Psoas muscle (tissue), 7 donors: ENCODE measurements at regions not wholly inside any gene's neighbourhood (a gene's known extent, or its start where the extent isn't known, plus 50 kb on each side); places are given as distances from the start of the nearest gene placed in this dataset.

ENCODE experiments used
- ATAC-seq, 4 donors: fragments of 200-7000 bp; cut with Tn5 transposase; one replicate each; pipeline ENCODE4 v1.9.1; 2020; ENCODE audit warnings: moderate library complexity in 3 of 4, mild to moderate bottlenecking in 2 of 4
- DNase-seq, 2 donors: peaks; one replicate each; pipeline ENCODE4 v3.0.0-alpha.2; 2020
- H3K27ac ChIP-seq: fragments of 200-600 bp; one replicate; pipeline ENCODE4 v1.8.0; 2022
- H3K27me3 ChIP-seq, 3 donors: fragments of 200-600 bp in 1 of 3; one replicate each; pipeline versions ENCODE4 v1.6.1 to v1.8.0; 2013 to 2022; ENCODE audit warnings: low read length in 2 of 3, mild to moderate bottlenecking in 2 of 3, moderate library complexity in 1 of 3; ENCODE audit not compliant: insufficient read depth in 3 of 3
- H3K36me3 ChIP-seq, 2 donors: fragments of 200-600 bp in 1 of 2; one replicate each; pipeline versions ENCODE4 v1.6.1 to v1.8.0; 2013 to 2022; ENCODE audit warnings: low read depth in 1 of 2, mild to moderate bottlenecking in 1 of 2, moderate library complexity in 1 of 2; ENCODE audit not compliant: insufficient read depth in 1 of 2
- H3K4me1 ChIP-seq: fragments of 200-600 bp; one replicate; pipeline ENCODE4 v1.8.0; 2022
- H3K4me3 ChIP-seq: fragments of 200-600 bp; one replicate; pipeline ENCODE4 v1.8.0; 2022; ENCODE audit warnings: mild to moderate bottlenecking
- H3K9me3 ChIP-seq: fragments of 200-600 bp; one replicate; pipeline ENCODE4 v1.8.0; 2022
- WGBS, 3 donors: extraction: QIAGEN DNeasy Blood & Tissue Kit; methylation state at CpG; one replicate each; pipeline versions ENCODE4 v1.1.6 to v1.1.7; 2013; 5-methylcytosine and 5-hydroxymethylcytosine counted together
- intact Hi-C, 2 donors: fragments of 100-400 bp; cut with DNase I; formaldehyde crosslinking; loops; one replicate each; pipeline versions ENCODE4 v1.11.0 to v1.14.2; 2022
- TF ChIP-seq, protein P1 (sequence below): fragments of 200-600 bp; IDR thresholded peaks from one replicate; pipeline ENCODE4 v1.8.0; 2022; ENCODE audit warnings: antibody characterized with exemption
- donor health status: healthy with polysubstance abuse.
- donor health status: DM: no; HTN: no; CAD: no; lungs with moderate emphysema.
- donor health status: Bipolar disorder and iron deficiency.
- donor health status: healthy.
- donor health status: DM: yes; HTN: yes; CAD: no.
- donor health status: DM: no; HTN: no; CAD: no.
- donor health status: DM: yes; HTN: yes; CAD: no.

DNA sequence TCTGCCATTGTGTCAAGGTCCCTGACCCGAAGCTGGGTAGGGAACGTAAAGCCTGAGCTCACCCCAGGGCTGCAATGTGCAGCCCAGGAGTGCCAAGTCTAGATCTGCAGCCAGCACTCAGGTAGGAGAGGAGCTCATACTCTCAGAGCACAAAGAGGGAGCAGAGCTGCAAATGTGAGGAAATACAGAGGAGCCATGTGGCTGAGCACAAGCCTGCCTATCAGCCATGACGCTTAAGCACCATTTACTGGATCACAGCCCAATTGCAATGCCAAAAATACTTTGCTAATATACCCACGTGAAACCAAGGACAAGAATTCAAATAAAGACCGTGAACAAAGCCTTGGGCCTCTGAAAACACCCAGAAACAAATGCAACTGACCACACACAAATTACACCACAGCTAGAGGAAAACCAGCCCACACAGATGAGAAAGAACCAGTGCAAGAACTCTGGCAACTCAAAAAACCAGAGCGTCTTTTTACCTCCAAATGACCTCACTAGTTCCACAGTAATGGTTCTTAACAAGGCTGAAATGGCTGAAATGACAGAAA is 69.0 kb upstream of the HPF1 start:
- intact Hi-C loops: no loop called here
- ATAC-seq (no peak), DNase-seq (no peak)
- no peaks in the 10 kb centered on the region for H3K36me3 ChIP-seq
- no peak overlapping the region for H3K27ac ChIP-seq
- 26 to 55% (median 30%) methylated on average over 6 of the region's 6 CpGs for WGBS, 3 donors
- no peak overlapping the region for H3K4me3 ChIP-seq
- H3K9me3 ChIP-seq: no peaks in the 10 kb centered on the region
- H3K4me1 ChIP-seq: no peaks in the 10 kb centered on the region
- TF ChIP-seq, protein P1, sequence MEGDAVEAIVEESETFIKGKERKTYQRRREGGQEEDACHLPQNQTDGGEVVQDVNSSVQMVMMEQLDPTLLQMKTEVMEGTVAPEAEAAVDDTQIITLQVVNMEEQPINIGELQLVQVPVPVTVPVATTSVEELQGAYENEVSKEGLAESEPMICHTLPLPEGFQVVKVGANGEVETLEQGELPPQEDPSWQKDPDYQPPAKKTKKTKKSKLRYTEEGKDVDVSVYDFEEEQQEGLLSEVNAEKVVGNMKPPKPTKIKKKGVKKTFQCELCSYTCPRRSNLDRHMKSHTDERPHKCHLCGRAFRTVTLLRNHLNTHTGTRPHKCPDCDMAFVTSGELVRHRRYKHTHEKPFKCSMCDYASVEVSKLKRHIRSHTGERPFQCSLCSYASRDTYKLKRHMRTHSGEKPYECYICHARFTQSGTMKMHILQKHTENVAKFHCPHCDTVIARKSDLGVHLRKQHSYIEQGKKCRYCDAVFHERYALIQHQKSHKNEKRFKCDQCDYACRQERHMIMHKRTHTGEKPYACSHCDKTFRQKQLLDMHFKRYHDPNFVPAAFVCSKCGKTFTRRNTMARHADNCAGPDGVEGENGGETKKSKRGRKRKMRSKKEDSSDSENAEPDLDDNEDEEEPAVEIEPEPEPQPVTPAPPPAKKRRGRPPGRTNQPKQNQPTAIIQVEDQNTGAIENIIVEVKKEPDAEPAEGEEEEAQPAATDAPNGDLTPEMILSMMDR: no peak
- peaks cover 0 to 2% (median 0%) of the 10 kb centered on the region in 3 donors for H3K27me3 ChIP-seq

DNA sequence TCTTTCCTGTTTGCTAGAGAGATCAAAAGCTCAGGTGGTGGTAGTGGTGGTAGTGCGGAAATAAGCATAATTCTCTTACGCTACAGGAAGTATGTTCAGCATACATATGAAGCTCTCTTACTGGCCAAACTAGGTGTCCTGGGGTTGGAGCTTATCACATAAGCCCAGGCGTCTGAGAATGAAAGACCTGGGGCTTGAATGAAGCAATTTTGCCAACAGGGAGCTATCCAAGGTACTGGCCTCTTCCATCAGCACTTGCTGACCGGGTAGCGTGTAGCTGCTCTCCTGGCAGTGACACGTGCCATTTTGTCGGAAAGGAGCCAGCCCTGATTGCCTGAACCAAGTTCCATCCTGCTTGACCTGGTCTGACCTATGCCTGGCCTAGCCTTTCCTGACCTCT is 65.9 kb upstream of the HPF1 start:
- intact Hi-C loops: no loop called here
- 20 to 23% (median 20%) methylated on average over 7 of the region's 7 CpGs for WGBS, 3 donors
- ATAC-seq (no peak), DNase-seq (no peak)
- Histone ChIP-seq H3K4me3 (no peak overlapping the region), H3K4me1 (no peaks in the 10 kb centered on the region), H3K9me3 (no peaks in the 10 kb centered on the region), H3K36me3 (no peaks in the 10 kb centered on the region), H3K27me3 (no peaks in the 10 kb centered on the region), H3K27ac (no peak overlapping the region)
- TF ChIP-seq, protein P1: no peak

DNA sequence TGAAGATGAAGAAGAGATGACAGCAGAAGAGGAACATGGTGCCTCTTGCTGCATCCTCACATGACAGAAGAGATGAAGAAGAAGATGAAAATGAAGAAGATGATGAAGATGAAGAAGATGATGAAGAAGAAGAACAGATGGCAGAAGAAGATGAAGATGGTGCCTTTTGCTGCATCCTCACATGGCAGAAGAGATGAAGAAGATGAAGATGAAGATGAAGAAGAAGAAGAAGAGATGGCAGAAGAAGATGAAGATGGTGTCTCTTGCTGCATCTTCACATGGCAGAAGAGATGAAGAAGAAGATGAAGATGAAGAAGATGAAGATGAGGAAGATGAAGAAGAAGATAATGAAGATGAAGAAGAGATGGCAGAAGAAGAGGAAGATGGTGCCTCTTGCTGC is 63.7 kb upstream of the HPF1 start:
- H3K36me3 ChIP-seq: no peaks in the 10 kb centered on the region
- TF ChIP-seq, protein P1: no peak
- no peak overlapping the region for H3K27ac ChIP-seq
- no peaks in the 10 kb centered on the region for H3K4me1 ChIP-seq
- H3K4me3 ChIP-seq: no peak overlapping the region
- DNase-seq (no peak), ATAC-seq (no peak)
- intact Hi-C loops: no loop called here
- no peaks in the 10 kb centered on the region for H3K27me3 ChIP-seq
- H3K9me3 ChIP-seq: no peaks in the 10 kb centered on the region

DNA sequence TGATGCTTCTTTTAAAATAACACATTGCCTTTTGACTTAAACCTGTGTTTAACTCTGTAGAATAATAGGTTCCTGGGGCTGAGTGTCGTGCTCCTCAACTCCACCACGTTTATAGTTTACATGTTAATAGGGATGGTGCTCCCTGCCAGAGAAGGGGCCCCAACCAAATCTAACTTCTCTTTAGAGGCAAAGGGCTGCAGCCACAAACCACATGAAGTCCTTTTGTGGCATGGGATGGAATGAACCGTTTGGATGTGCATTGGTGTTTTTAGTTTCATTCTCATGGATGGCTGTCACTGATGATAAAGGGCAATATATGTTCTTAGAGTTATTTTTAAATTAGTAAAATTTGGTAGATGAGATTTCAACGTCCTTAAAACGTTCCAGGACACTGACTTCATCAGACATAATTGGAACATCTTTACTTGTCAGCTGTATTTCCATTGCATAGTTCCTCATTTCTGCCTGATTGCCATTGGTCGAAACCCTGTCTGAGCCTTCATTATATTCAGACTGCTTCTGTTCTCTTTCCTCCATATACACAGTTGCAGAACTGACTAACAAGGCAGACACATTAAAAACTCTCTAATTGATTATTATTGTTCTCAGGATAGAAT is 60.4 kb upstream of the HPF1 start:
- intact Hi-C loops: loop anchor here in 1 of 2 donors (10.0 kb wide), 1 partner anchor 203 kb away; the partner anchor contains the start of gene NEK1
- TF ChIP-seq, protein P1: no peak
- ATAC-seq: no peak
- Histone ChIP-seq H3K4me3 (no peak overlapping the region), H3K27me3 (no peaks in the 10 kb centered on the region), H3K27ac (no peak overlapping the region), H3K9me3 (no peaks in the 10 kb centered on the region), H3K36me3 (no peaks in the 10 kb centered on the region), H3K4me1 (no peaks in the 10 kb centered on the region)
- DNase-seq: no peak
- 47 to 55% (median 49%) methylated on average over 6 of the region's 6 CpGs for WGBS, 3 donors

DNA sequence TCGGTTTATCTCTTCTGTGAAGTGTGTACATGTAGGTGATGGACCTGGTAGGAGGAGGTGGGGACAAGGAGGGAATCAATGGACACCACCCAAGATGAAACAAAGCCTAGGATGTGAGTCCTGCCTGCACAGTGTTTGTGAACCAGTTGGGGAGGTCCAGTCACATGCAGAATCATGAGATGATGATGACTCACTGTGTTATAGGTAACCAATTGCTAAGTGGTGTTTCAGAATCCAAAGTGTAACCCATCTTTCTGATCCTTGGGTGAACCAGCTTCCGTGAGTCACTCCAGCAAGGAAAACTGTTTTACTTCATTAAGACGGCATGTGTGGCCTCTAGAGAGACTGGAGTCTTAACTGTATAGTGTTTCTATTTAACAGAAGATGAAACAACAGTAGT is 57.9 kb upstream of the HPF1 start:
- intact Hi-C loops: loop anchor here in 1 of 2 donors (10.0 kb wide), 1 partner anchor 201 kb away; the partner anchor contains the start of gene NEK1
- WGBS, 3 donors: 55 to 60% (median 58%) methylated on average over 3 of the region's 3 CpGs
- Histone ChIP-seq H3K27me3 (no peaks in the 10 kb centered on the region), H3K36me3 (no peaks in the 10 kb centered on the region), H3K9me3 (no peaks in the 10 kb centered on the region), H3K4me1 (no peaks in the 10 kb centered on the region), H3K4me3 (no peak overlapping the region), H3K27ac (no peak overlapping the region)
- DNase-seq (no peak), ATAC-seq (no peak)
- TF ChIP-seq, protein P1: no peak
